ENCODE measurements at regions not wholly inside any gene's neighbourhood (a gene's known extent, or its start where the extent isn't known, plus 50 kb on each side); places are given as distances from the start of the nearest gene placed in this dataset.

- peaks cover 0 to 3% of the 10 kb centered on the region in 2 donors for H3K9me3 ChIP-seq
- H3K27me3 ChIP-seq: no peaks in the 10 kb centered on the region
- no peaks in the 10 kb centered on the region for H3K36me3 ChIP-seq
- no peak overlapping the region for H3K4me3 ChIP-seq
- TF ChIP-seq POLR2AphosphoS5 (IDR thresholded peaks at IDR 0.05) (no peak), POLR2A (IDR thresholded peaks at IDR 0.05) (no peak), CTCF (IDR thresholded peaks at IDR 0.05) (no peak)
- intact Hi-C loops (cut with DNase I; ENCODE audit: low total_unique reads): no loop called here
- H3K4me1 ChIP-seq: no peaks in the 10 kb centered on the region
- no peak overlapping the region for H3K27ac ChIP-seq
- no peak for DNase-seq (ENCODE audit: low spot score in 2 of 2)
Measured at GRCh38 chr5:174198541-174198940, 153.0 kb downstream of the NSG2 start.

- Histone ChIP-seq H3K27me3 (no peaks in the 10 kb centered on the region), H3K9me3 (peaks cover 0 to 3% of the 10 kb centered on the region in 2 donors), H3K27ac (no peak overlapping the region), H3K36me3 (no peaks in the 10 kb centered on the region), H3K4me1 (no peaks in the 10 kb centered on the region), H3K4me3 (no peak overlapping the region)
- no peak for DNase-seq (ENCODE audit: low spot score in 2 of 2)
- no peak for TF ChIP-seq CTCF (IDR thresholded peaks at IDR 0.05)
- no peak for TF ChIP-seq POLR2AphosphoS5 (IDR thresholded peaks at IDR 0.05)
- no peak for TF ChIP-seq POLR2A (IDR thresholded peaks at IDR 0.05)
- intact Hi-C loops (cut with DNase I; ENCODE audit: low total_unique reads): no loop called here
Measured at GRCh38 chr5:174202996-174203395, 157.5 kb downstream of the NSG2 start.

GRCh38 chr5:174204535-174205313 is 159.2 kb downstream of the NSG2 start:
- TF ChIP-seq POLR2AphosphoS5 (IDR thresholded peaks at IDR 0.05): no peak
- TF ChIP-seq CTCF (IDR thresholded peaks at IDR 0.05): no peak
- no peak for TF ChIP-seq POLR2A (IDR thresholded peaks at IDR 0.05)
- no peak overlapping the region for H3K27ac ChIP-seq
- H3K36me3 ChIP-seq: no peaks in the 10 kb centered on the region
- peaks cover 0 to 3% of the 10 kb centered on the region in 2 donors for H3K9me3 ChIP-seq
- H3K4me3 ChIP-seq: no peak overlapping the region
- no peaks in the 10 kb centered on the region for H3K27me3 ChIP-seq
- no peak for DNase-seq (ENCODE audit: low spot score in 2 of 2)
- intact Hi-C loops (cut with DNase I; ENCODE audit: low total_unique reads): no loop called here
- H3K4me1 ChIP-seq: no peaks in the 10 kb centered on the region

DNA sequence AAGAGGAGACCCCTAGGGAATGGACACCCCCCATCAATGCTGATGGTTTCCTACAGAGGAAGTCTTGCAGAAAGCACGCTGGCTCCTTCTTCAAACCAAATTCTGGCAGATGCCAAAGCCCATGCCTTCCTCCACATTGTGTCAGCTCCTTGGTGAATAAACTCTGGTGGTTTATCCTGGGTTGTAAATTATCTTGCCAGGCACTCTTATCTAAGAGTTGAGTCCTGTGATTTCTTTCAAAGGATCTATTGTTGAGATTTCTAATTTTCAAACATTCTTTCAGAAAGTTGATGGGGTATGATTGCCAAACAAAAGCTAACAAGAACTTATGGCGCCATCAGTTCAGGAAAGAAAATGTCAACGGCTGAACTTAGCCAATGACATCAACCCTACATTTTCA is 160.4 kb downstream of the NSG2 start:
- intact Hi-C loops (cut with DNase I; ENCODE audit: low total_unique reads): no loop called here
- Histone ChIP-seq H3K4me1 (no peaks in the 10 kb centered on the region), H3K27ac (no peak overlapping the region), H3K9me3 (peaks cover 0 to 3% of the 10 kb centered on the region in 2 donors), H3K36me3 (no peaks in the 10 kb centered on the region), H3K27me3 (no peaks in the 10 kb centered on the region), H3K4me3 (no peak overlapping the region)
- DNase-seq (ENCODE audit: low spot score in 2 of 2): no peak
- TF ChIP-seq POLR2A (IDR thresholded peaks at IDR 0.05): no peak
- TF ChIP-seq POLR2AphosphoS5 (IDR thresholded peaks at IDR 0.05): no peak
- no peak for TF ChIP-seq CTCF (IDR thresholded peaks at IDR 0.05)

- Histone ChIP-seq H3K9me3 (no peaks in the 10 kb centered on the region), H3K27ac (no peak overlapping the region), H3K36me3 (no peaks in the 10 kb centered on the region), H3K4me3 (no peak overlapping the region), H3K27me3 (peaks cover 0 to 29% of the 10 kb centered on the region in 2 donors), H3K4me1 (no peaks in the 10 kb centered on the region)
- TF ChIP-seq POLR2AphosphoS5 (IDR thresholded peaks at IDR 0.05): no peak
- no peak for TF ChIP-seq CTCF (IDR thresholded peaks at IDR 0.05)
- TF ChIP-seq POLR2A (IDR thresholded peaks at IDR 0.05): no peak
- no peak for DNase-seq (ENCODE audit: low spot score in 2 of 2)
- intact Hi-C loops (cut with DNase I; ENCODE audit: low total_unique reads): no loop called here
Measured at GRCh38 chr5:174210596-174211276, 165.2 kb downstream of the NSG2 start.
